Epithelial cell of proximal tubule (primary cell): ENCODE measurements at regions not wholly inside any gene's neighbourhood (a gene's known extent, or its start where the extent isn't known, plus 50 kb on each side); places are given as distances from the start of the nearest gene placed in this dataset.

ENCODE experiments used
- DNase-seq: peaks from one replicate; pipeline ENCODE4 v3.0.0-alpha.2; 2011; ENCODE audit warnings: low read depth
- H3K4me3 ChIP-seq: 2 replicates; pipeline ENCODE4 v1.5.1; 2011; ENCODE audit warnings: low read depth, mild to moderate bottlenecking, low read length
- CTCF ChIP-seq: conservative IDR thresholded peaks from 2 replicates; pipeline ENCODE4 v1.5.1; 2012; ENCODE audit warnings: low read depth, mild to moderate bottlenecking, low read length

GRCh38 chr1:17885663-17886320, 130.7 kb downstream of the ACTL8 start:
- TF ChIP-seq CTCF = no peak

GRCh38 chr1:17886386-17886785, 131.3 kb downstream of the ACTL8 start:
- no peak for DNase-seq
- no peak for TF ChIP-seq CTCF
- no peak overlapping the region for H3K4me3 ChIP-seq

More at GRCh38 chr1:17885663-17886320, 130.7 kb downstream of the ACTL8 start:
- no peak for DNase-seq
- no peak overlapping the region for H3K4me3 ChIP-seq

GRCh38 chr1:17886838-17887441, 131.8 kb downstream of the ACTL8 start:
- no peak for DNase-seq
- no peak for TF ChIP-seq CTCF
- H3K4me3 ChIP-seq = no peak overlapping the region

- no peak for DNase-seq
- TF ChIP-seq CTCF = no peak
- no peak overlapping the region for H3K4me3 ChIP-seq
Measured at GRCh38 chr1:17887661-17888371, 132.7 kb downstream of the ACTL8 start.

GRCh38 chr1:17890056-17890814, 135.1 kb downstream of the ACTL8 start:
- DNase-seq = no peak
- no peak overlapping the region for H3K4me3 ChIP-seq
- TF ChIP-seq CTCF = no peak

- H3K4me3 ChIP-seq = no peak overlapping the region
- TF ChIP-seq CTCF = no peak
- DNase-seq = no peak
Measured at GRCh38 chr1:17890815-17891191, 135.7 kb downstream of the ACTL8 start.
